HG03135 (cell line): ENCODE measurements at regions not wholly inside any gene's neighbourhood (a gene's known extent, or its start where the extent isn't known, plus 50 kb on each side); places are given as distances from the start of the nearest gene placed in this dataset.

ENCODE experiments used
- ATAC-seq: cut with Tn5 transposase; IDR thresholded peaks from one replicate; pipeline ENCODE4 v1.9.1; 2021; ENCODE audit warnings: mild to moderate bottlenecking, moderate library complexity; ENCODE audit not compliant: unreplicated experiment

- ATAC-seq: no peak
Measured at GRCh38 chr2:180376066-180376465, 369.0 kb upstream of the CWC22 start.

GRCh38 chr2:180374502-180375281 lies 367.6 kb upstream of the CWC22 start:
- no peak for ATAC-seq

GRCh38 chr2:180370511-180371205 lies 363.6 kb upstream of the CWC22 start:
- ATAC-seq: no peak

- no peak for ATAC-seq
Measured at GRCh38 chr2:180368881-180369280, 361.8 kb upstream of the CWC22 start.

GRCh38 chr2:180367815-180368214 lies 360.7 kb upstream of the CWC22 start:
- ATAC-seq: no peak

- no peak for ATAC-seq
Measured at GRCh38 chr2:180366481-180366880, 359.4 kb upstream of the CWC22 start.

GRCh38 chr2:180364719-180365118 lies 357.6 kb upstream of the CWC22 start:
- no peak for ATAC-seq

- peak; percentile 45 for ATAC-seq
Measured at GRCh38 chr2:180360283-180360618, 353.2 kb upstream of the CWC22 start.

- ATAC-seq: peak; percentile 94
Measured at GRCh38 chr2:180359522-180360282, 352.6 kb upstream of the CWC22 start.

- ATAC-seq: no peak
Measured at GRCh38 chr2:180358458-180358857, 351.4 kb upstream of the CWC22 start.

GRCh38 chr2:180356676-180357075 lies 349.6 kb upstream of the CWC22 start:
- no peak for ATAC-seq

- ATAC-seq: no peak
Measured at GRCh38 chr2:180352620-180353019, 345.5 kb upstream of the CWC22 start.

- ATAC-seq: no peak
Measured at GRCh38 chr2:180349809-180350208, 342.7 kb upstream of the CWC22 start.

- no peak for ATAC-seq
Measured at GRCh38 chr2:180343528-180344345, 336.6 kb upstream of the CWC22 start.

GRCh38 chr2:180337136-180337535 lies 330.0 kb upstream of the CWC22 start:
- ATAC-seq: no peak

GRCh38 chr2:180336550-180336949 lies 329.5 kb upstream of the CWC22 start:
- ATAC-seq: no peak

- peak; percentile 100 for ATAC-seq
Measured at GRCh38 chr2:180334514-180334913, 327.4 kb upstream of the CWC22 start.

- ATAC-seq: no peak
Measured at GRCh38 chr2:180328795-180329422, 321.8 kb upstream of the CWC22 start.

- ATAC-seq: no peak
Measured at GRCh38 chr2:180327185-180327584, 320.1 kb upstream of the CWC22 start.

GRCh38 chr2:180325416-180326120 lies 318.5 kb upstream of the CWC22 start:
- no peak for ATAC-seq
